ENCODE measurements at regions not wholly inside any gene's neighbourhood (a gene's known extent, or its start where the extent isn't known, plus 50 kb on each side); places are given as distances from the start of the nearest gene placed in this dataset.
A peak's percentile ranks its signal among the peaks of the same experiment; 100 is the strongest.

DNA sequence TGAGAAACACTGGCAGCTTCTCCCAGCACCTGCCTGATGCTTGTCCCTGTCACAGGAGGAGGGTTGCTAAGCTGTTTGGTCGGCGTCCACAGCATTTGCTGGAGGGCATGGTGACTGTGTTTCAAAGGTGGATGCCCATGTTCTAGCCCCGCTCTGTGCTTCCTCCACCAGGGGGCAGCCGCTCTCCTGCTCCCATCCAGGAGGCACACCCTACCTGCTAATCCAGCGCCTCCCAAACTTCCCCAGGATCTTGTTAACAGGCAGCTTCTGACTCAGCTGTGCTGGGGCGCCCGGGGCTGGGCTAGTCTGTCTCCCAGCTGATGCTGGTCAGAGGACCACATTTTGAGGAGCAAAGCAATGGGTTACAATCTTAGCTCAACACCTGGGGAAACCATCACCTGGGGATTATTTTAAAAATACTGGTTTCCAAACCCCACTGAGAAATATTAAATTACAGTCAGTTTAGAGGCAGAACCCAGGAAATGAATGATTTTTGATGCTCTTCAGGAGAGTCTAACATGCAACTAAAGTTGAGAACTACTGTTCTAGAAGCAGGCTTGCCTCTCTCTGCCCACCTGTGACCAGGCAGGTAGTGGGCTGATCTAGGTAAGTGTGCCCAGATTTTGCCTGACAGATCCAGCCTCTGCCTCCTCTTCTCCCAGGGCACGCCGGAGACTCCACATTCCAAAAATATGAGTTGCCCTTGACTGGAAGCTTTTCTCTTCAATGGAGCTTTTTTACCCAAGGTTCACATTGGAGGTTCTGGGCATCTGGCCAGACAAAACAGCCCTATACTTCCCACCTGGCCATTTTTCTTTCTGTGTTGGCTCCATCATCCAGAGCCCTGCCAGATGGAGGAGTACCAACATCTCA lies 92.7 kb upstream of the GPR26 start:
- ATAC-seq, result no peak

DNA sequence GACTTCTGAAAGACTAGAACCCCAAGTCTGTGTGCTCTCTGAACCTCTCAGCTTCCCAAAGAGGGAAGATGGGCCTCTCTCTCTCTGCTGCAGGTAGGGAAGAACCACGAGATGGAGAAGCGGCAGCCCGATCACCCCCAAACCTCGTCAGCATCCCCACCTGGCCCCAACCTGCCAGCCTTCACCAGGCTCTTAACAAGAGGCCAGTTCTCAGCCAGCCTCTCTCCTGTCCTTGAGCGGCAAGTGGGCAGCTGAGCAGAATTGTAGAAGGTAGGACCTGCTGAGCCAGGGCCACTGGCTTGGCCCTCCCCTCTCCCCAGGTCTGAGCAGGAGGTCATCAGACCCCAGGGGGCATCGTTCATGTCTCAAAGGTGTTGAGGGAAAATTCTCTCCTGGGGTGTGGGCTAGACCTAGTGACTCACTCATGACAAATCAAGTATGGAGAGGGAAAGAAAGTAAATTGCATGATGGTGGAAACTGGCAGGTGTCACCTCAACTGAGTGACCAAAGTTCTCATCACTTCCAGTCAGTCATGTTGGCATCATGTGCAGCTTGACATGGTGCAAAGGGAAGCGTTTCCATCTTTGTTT lies 92.0 kb upstream of the GPR26 start:
- intact Hi-C loops (cut with DNase I), result no loop called here
- Histone ChIP-seq H3K27ac (no peak overlapping the region), H3K9me3 (no peaks in the 10 kb centered on the region), H3K4me3 (no peak overlapping the region), H3K36me3 (ENCODE audit: insufficient read depth in 1 of 2, low read depth in 1 of 2) (no peaks in the 10 kb centered on the region), H3K27me3 (ENCODE audit: insufficient read depth in 3 of 3, low read length in 2 of 3) (peaks cover 0 to 21% (median 8%) of the 10 kb centered on the region in 3 donors), H3K4me1 (no peaks in the 10 kb centered on the region)
- ATAC-seq (no peak), DNase-seq (no peak)
- WGBS, 3 donors, result 71 to 77% (median 76%) methylated on average over 7 of the region's 7 CpGs
- no peak for TF ChIP-seq CTCF (IDR thresholded peaks at IDR 0.05)

More for the DNA sequence above, 92.7 kb upstream of the GPR26 start:
- Histone ChIP-seq H3K4me3 (no peak overlapping the region), H3K9me3 (no peaks in the 10 kb centered on the region), H3K27ac (no peak overlapping the region), H3K27me3 (ENCODE audit: insufficient read depth in 3 of 3, low read length in 2 of 3) (peaks cover 0 to 24% (median 8%) of the 10 kb centered on the region in 3 donors), H3K36me3 (ENCODE audit: insufficient read depth in 1 of 2, low read depth in 1 of 2) (no peaks in the 10 kb centered on the region), H3K4me1 (no peaks in the 10 kb centered on the region)
- intact Hi-C loops (cut with DNase I), result no loop called here
- no peak for DNase-seq
- TF ChIP-seq CTCF (IDR thresholded peaks at IDR 0.05), result peak; percentile 28
- 17 to 24% (median 24%) methylated on average over 9 of the region's 9 CpGs for WGBS, 3 donors

GRCh38 chr10:123575105-123575504 lies 91.0 kb upstream of the GPR26 start:
- Histone ChIP-seq H3K9me3 (no peaks in the 10 kb centered on the region), H3K4me3 (no peak overlapping the region), H3K4me1 (no peaks in the 10 kb centered on the region), H3K36me3 (ENCODE audit: insufficient read depth in 1 of 2, low read depth in 1 of 2) (no peaks in the 10 kb centered on the region), H3K27ac (no peak overlapping the region), H3K27me3 (ENCODE audit: insufficient read depth in 3 of 3, low read length in 2 of 3) (peaks cover 0 to 26% (median 4%) of the 10 kb centered on the region in 3 donors)
- DNase-seq (no peak), ATAC-seq (no peak)
- 29 to 43% (median 40%) methylated on average over 6 of the region's 6 CpGs for WGBS, 3 donors
- intact Hi-C loops (cut with DNase I), result no loop called here
- no peak for TF ChIP-seq CTCF (IDR thresholded peaks at IDR 0.05)

GRCh38 chr10:123576706-123577105 lies 89.4 kb upstream of the GPR26 start:
- H3K27me3 ChIP-seq (ENCODE audit: insufficient read depth in 3 of 3, low read length in 2 of 3), result peaks cover 0 to 19% (median 1%) of the 10 kb centered on the region in 3 donors
- H3K27ac ChIP-seq, result no peak overlapping the region
- TF ChIP-seq CTCF (IDR thresholded peaks at IDR 0.05), result no peak
- 71 to 80% (median 79%) methylated on average over 3 of the region's 3 CpGs for WGBS, 3 donors
- H3K36me3 ChIP-seq (ENCODE audit: insufficient read depth in 1 of 2, low read depth in 1 of 2), result no peaks in the 10 kb centered on the region
- no peak for DNase-seq
- intact Hi-C loops (cut with DNase I), result no loop called here
- no peaks in the 10 kb centered on the region for H3K9me3 ChIP-seq
- no peaks in the 10 kb centered on the region for H3K4me1 ChIP-seq
- no peak for ATAC-seq
- H3K4me3 ChIP-seq, result no peak overlapping the region
